ENCODE measurements at regions not wholly inside any gene's neighbourhood (a gene's known extent, or its start where the extent isn't known, plus 50 kb on each side); places are given as distances from the start of the nearest gene placed in this dataset.

DNA sequence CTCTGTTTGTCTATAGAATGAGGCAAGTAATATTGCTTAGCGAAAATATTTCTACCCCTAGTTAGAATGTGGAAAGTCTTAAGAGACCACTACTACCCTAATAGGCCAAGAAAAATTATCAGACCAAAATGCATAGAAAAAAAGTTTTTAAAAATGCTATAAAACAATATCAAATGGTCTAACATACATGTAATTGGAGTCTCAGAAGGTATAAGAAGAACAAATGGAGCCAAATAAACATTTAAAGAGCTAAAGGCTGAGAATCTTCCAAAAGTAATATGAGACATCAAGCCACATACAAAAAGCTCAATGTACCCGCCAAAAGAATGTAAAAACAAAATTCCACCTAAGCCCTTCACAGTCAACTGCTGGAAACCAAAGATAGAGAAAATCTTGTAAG is 133.5 kb upstream of the GADL1 start:
- Histone ChIP-seq H2BK5ac (ENCODE audit: insufficient read length, low read length) (no peak overlapping the region), H3K56ac (ENCODE audit: insufficient read length, low read depth, low read length) (no peak overlapping the region), H3K4me1 (ENCODE audit: insufficient read depth, low read length) (no peaks in the 10 kb centered on the region), H3K23me2 (ENCODE audit: insufficient read length, low read depth, low read length, poor library complexity, severe bottlenecking) (no peaks in the 10 kb centered on the region), H3K4me2 (ENCODE audit: insufficient read depth, insufficient read length, low read length) (no peak overlapping the region), H2AFZ (ENCODE audit: low read length) (no peak overlapping the region), H4K91ac (ENCODE audit: insufficient read length, low read depth, low read length) (no peak overlapping the region), H2BK12ac (ENCODE audit: insufficient read length, low read depth, low read length) (no peak overlapping the region), H3K14ac (ENCODE audit: insufficient read depth, low read length) (no peak overlapping the region), H3T11ph (ENCODE audit: low read length) (no peak overlapping the region), H2BK20ac (ENCODE audit: low read depth, low read length, poor library complexity, severe bottlenecking) (no peak overlapping the region), H3K79me1 (ENCODE audit: insufficient read depth, low read depth, low read length, poor library complexity, severe bottlenecking) (no peaks in the 10 kb centered on the region), H3K27me3 (ENCODE audit: insufficient read depth, low read length) (no peaks in the 10 kb centered on the region), H2BK15ac (ENCODE audit: low read depth, low read length) (no peak overlapping the region), H4K5ac (ENCODE audit: insufficient read length, low read depth, low read length) (no peak overlapping the region), H2BK120ac (ENCODE audit: low read depth, low read length, poor library complexity, severe bottlenecking) (no peak overlapping the region), H3K79me2 (ENCODE audit: insufficient read depth, low read length) (no peaks in the 10 kb centered on the region), H2AK5ac (ENCODE audit: insufficient read length, low read length) (no peak overlapping the region), H4K20me1 (ENCODE audit: control insufficient read depth, insufficient read depth, insufficient read length) (no peaks in the 10 kb centered on the region), H3K9ac (ENCODE audit: extremely low read depth, insufficient read length, low read length) (no peak overlapping the region), H3K27ac (ENCODE audit: insufficient read length, low read depth, low read length) (no peak overlapping the region), H3K18ac (ENCODE audit: insufficient read length, low read depth, low read length) (no peak overlapping the region), H3K4ac (ENCODE audit: low read depth, low read length) (no peak overlapping the region), H4K8ac (replicated peaks; ENCODE audit: insufficient read length, low read depth, low read length) (no peak overlapping the region), H3K23ac (ENCODE audit: insufficient read length, low read depth, low read length) (no peak overlapping the region), H3K9me3 (ENCODE audit: control insufficient read depth, low read depth, low read length) (no peaks in the 10 kb centered on the region)
- Mint-ChIP-seq H3K36me3 (ENCODE audit: insufficient read depth in 1 of 3, low read depth in 3 of 3) (peaks cover 4 to 15% (median 12%) of the 10 kb centered on the region in 3 experiments; a peak in 6 of 7 replicates), H3K4me3 (no peak overlapping the region), H3K4me1 (no peaks in the 10 kb centered on the region), H3K27me3 (ENCODE audit: low read depth) (no peaks in the 10 kb centered on the region), H3K27ac (no peak overlapping the region), H3K9me3 (peaks cover 10 to 17% of the 10 kb centered on the region in 2 experiments; a peak in 4 of 5 replicates)
- TF ChIP-seq, protein P1, sequence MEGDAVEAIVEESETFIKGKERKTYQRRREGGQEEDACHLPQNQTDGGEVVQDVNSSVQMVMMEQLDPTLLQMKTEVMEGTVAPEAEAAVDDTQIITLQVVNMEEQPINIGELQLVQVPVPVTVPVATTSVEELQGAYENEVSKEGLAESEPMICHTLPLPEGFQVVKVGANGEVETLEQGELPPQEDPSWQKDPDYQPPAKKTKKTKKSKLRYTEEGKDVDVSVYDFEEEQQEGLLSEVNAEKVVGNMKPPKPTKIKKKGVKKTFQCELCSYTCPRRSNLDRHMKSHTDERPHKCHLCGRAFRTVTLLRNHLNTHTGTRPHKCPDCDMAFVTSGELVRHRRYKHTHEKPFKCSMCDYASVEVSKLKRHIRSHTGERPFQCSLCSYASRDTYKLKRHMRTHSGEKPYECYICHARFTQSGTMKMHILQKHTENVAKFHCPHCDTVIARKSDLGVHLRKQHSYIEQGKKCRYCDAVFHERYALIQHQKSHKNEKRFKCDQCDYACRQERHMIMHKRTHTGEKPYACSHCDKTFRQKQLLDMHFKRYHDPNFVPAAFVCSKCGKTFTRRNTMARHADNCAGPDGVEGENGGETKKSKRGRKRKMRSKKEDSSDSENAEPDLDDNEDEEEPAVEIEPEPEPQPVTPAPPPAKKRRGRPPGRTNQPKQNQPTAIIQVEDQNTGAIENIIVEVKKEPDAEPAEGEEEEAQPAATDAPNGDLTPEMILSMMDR (conservative IDR thresholded peaks at IDR 0.05) = no peak
- no CpG with 5 or more reads among the region's 2 CpGs for WGBS (ENCODE audit: extremely low coverage, insufficient read length, low lambda C conversion rate)
- no peak for DNase-seq
